CD14-positive monocyte (primary cell): ENCODE measurements at regions not wholly inside any gene's neighbourhood (a gene's known extent, or its start where the extent isn't known, plus 50 kb on each side); places are given as distances from the start of the nearest gene placed in this dataset.

ENCODE experiments used
- DNase-seq, 3 donors: peaks; one replicate each; pipeline ENCODE4 v3.0.0-alpha.2; 2011 to 2022
- H2AFZ ChIP-seq: 2 replicates; pipeline ENCODE4 v1.6.0; 2012; ENCODE audit warnings: mild to moderate bottlenecking, low read depth, low read length, inconsistent platforms; ENCODE audit not compliant: insufficient read depth, poor library complexity, severe bottlenecking
- H3K27ac ChIP-seq, 2 donors: 1 replicate in 1 of 2; 2 replicates in 1 of 2; pipeline ENCODE4 v1.5.1; 2012 to 2013; ENCODE audit warnings: low read length in 2 of 2, control low read depth in 1 of 2, inconsistent platforms in 1 of 2, low read depth in 1 of 2, mild to moderate bottlenecking in 1 of 2
- H3K27me3 ChIP-seq, 2 donors: one replicate each; pipeline versions ENCODE4 v1.6.0 to v1.6.1; 2011 to 2013; ENCODE audit warnings: low read length in 2 of 2; ENCODE audit not compliant: control insufficient read depth in 2 of 2, insufficient read depth in 2 of 2
- H3K36me3 ChIP-seq, 2 donors: replicated peaks in 1 of 2; 1 replicate in 1 of 2; 2 replicates in 1 of 2; pipeline versions ENCODE4 v1.5.1 to v1.6.1; 2012 to 2013; ENCODE audit warnings: low read length in 2 of 2, control low read depth in 1 of 2, inconsistent platforms in 1 of 2, mild to moderate bottlenecking in 1 of 2; ENCODE audit not compliant: insufficient read depth in 2 of 2, control insufficient read depth in 1 of 2
- H3K4me1 ChIP-seq, 2 donors: 1 replicate in 1 of 2; 2 replicates in 1 of 2; pipeline versions ENCODE4 v1.5.1 to v1.6.1; 2012 to 2013; ENCODE audit warnings: low read length in 2 of 2, control low read depth in 1 of 2, inconsistent platforms in 1 of 2, mild to moderate bottlenecking in 1 of 2, moderate library complexity in 1 of 2; ENCODE audit not compliant: insufficient read depth in 2 of 2, control insufficient read depth in 1 of 2
- H3K4me2 ChIP-seq: replicated peaks from 2 replicates; pipeline ENCODE3; 2012; ENCODE audit warnings: low read length, moderate library complexity, mild to moderate bottlenecking; ENCODE audit not compliant: poor library complexity, severe bottlenecking; ENCODE audit errors: extremely low read depth
- H3K4me3 ChIP-seq, 3 experiments: fragments of 200-600 bp in 1 of 3; sonication (generic) in 1 of 3; replicated peaks in 1 of 3; 1 replicate in 2 of 3; 2 replicates in 1 of 3; pipeline ENCODE4 v1.5.1; 2011 to 2013; ENCODE audit warnings: low read length in 3 of 3, mild to moderate bottlenecking in 3 of 3, control low read depth in 2 of 3, low read depth in 2 of 3, inconsistent platforms in 1 of 3, moderate library complexity in 1 of 3
- H3K79me2 ChIP-seq: 2 replicates; pipeline ENCODE4 v1.6.0; 2012; ENCODE audit warnings: mild to moderate bottlenecking, control low read depth, inconsistent platforms, low read length, moderate library complexity; ENCODE audit not compliant: insufficient read depth
- H3K9ac ChIP-seq: 2 replicates; pipeline ENCODE4 v1.6.0; 2017; ENCODE audit warnings: low read length, mild to moderate bottlenecking; ENCODE audit not compliant: insufficient read depth, poor library complexity, severe bottlenecking
- H3K9me3 ChIP-seq, 2 donors: replicated peaks in 1 of 2; 1 replicate in 1 of 2; 2 replicates in 1 of 2; pipeline versions ENCODE4 v1.5.1 to v1.6.1; 2012 to 2013; ENCODE audit warnings: low read length in 2 of 2, control low read depth in 1 of 2; ENCODE audit not compliant: control insufficient read depth in 1 of 2, insufficient read depth in 1 of 2
- H4K20me1 ChIP-seq: 2 replicates; pipeline ENCODE4 v1.6.0; 2012; ENCODE audit warnings: mild to moderate bottlenecking, low read length, control low read depth, moderate library complexity; ENCODE audit not compliant: insufficient read depth
- H3K27ac Mint-ChIP-seq, 7 donors: one replicate each; pipeline ENCODE4 v1.8.0; 2020; ENCODE audit warnings: mild to moderate bottlenecking in 7 of 7, mixed read lengths in 7 of 7, moderate library complexity in 6 of 7, inconsistent platforms in 2 of 7
- H3K27me3 Mint-ChIP-seq, 3 donors: one replicate each; pipeline ENCODE4 v1.8.0; 2021 to 2022; ENCODE audit warnings: low read depth in 3 of 3, mild to moderate bottlenecking in 3 of 3, mixed read lengths in 3 of 3, moderate library complexity in 3 of 3, inconsistent platforms in 1 of 3
- H3K36me3 Mint-ChIP-seq, 2 donors: one replicate each; pipeline ENCODE4 v1.8.0; 2020; ENCODE audit warnings: mixed read lengths in 2 of 2, inconsistent platforms in 1 of 2, mild to moderate bottlenecking in 1 of 2
- H3K4me1 Mint-ChIP-seq: one replicate; pipeline ENCODE4 v1.8.0; 2020; ENCODE audit warnings: mild to moderate bottlenecking, mixed read lengths
- H3K4me3 Mint-ChIP-seq, 2 donors: one replicate each; pipeline ENCODE4 v1.8.0; 2020; ENCODE audit warnings: mild to moderate bottlenecking in 2 of 2, mixed read lengths in 2 of 2, moderate library complexity in 1 of 2
- H3K9me3 Mint-ChIP-seq, 7 donors: one replicate each; pipeline ENCODE4 v1.8.0; 2020 to 2022; ENCODE audit warnings: mixed read lengths in 7 of 7, mild to moderate bottlenecking in 6 of 7, moderate library complexity in 6 of 7, inconsistent platforms in 2 of 7
- WGBS: methylation state at CpG from one replicate; pipeline ENCODE4 v1.1.5; 2013; ENCODE audit warnings: missing lambda C conversion rate; ENCODE audit not compliant: insufficient coverage; 5-methylcytosine and 5-hydroxymethylcytosine counted together
- intact Hi-C, 2 donors: fragments of 100-400 bp; cut with micrococcal nuclease; formaldehyde crosslinking; loops; one replicate each; pipeline versions ENCODE4 v1.15.0 to v1.15.1; 2023
- TF ChIP-seq, protein P1 (sequence below): fragments of 200-600 bp; IDR thresholded peaks from one replicate; pipeline ENCODE4 v1.8.0; 2022; ENCODE audit warnings: antibody characterized with exemption, mild to moderate bottlenecking

GRCh38 chr10:56583316-56583715, 222.3 kb upstream of the ZWINT start:
- H3K27ac Mint-ChIP-seq: no peak overlapping the region

GRCh38 chr10:56567580-56567979, 206.5 kb upstream of the ZWINT start:
- intact Hi-C loops: no loop called here
- TF ChIP-seq, protein P1, sequence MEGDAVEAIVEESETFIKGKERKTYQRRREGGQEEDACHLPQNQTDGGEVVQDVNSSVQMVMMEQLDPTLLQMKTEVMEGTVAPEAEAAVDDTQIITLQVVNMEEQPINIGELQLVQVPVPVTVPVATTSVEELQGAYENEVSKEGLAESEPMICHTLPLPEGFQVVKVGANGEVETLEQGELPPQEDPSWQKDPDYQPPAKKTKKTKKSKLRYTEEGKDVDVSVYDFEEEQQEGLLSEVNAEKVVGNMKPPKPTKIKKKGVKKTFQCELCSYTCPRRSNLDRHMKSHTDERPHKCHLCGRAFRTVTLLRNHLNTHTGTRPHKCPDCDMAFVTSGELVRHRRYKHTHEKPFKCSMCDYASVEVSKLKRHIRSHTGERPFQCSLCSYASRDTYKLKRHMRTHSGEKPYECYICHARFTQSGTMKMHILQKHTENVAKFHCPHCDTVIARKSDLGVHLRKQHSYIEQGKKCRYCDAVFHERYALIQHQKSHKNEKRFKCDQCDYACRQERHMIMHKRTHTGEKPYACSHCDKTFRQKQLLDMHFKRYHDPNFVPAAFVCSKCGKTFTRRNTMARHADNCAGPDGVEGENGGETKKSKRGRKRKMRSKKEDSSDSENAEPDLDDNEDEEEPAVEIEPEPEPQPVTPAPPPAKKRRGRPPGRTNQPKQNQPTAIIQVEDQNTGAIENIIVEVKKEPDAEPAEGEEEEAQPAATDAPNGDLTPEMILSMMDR: no peak
- WGBS: no CpG with 5 or more reads among the region's 1 CpG
- Histone ChIP-seq H3K27me3 (no peaks in the 10 kb centered on the region), H3K9me3 (peaks cover 7 to 8% of the 10 kb centered on the region in 2 donors), H3K4me2 (no peak overlapping the region), H3K36me3 (no peaks in the 10 kb centered on the region), H3K27ac (no peak overlapping the region), H3K9ac (no peak overlapping the region), H3K4me1 (no peaks in the 10 kb centered on the region), H3K4me3 (no peak overlapping the region), H4K20me1 (no peaks in the 10 kb centered on the region), H2AFZ (no peak overlapping the region), H3K79me2 (no peaks in the 10 kb centered on the region)
- Mint-ChIP-seq H3K4me1 (no peaks in the 10 kb centered on the region), H3K36me3 (no peaks in the 10 kb centered on the region), H3K27ac (no peak overlapping the region), H3K9me3 (peaks cover 3 to 18% (median 7%) of the 10 kb centered on the region in 7 donors), H3K4me3 (no peak overlapping the region), H3K27me3 (peaks cover 0 to 1% (median 0%) of the 10 kb centered on the region in 3 donors)
- no peak for DNase-seq

More at GRCh38 chr10:56583316-56583715, 222.3 kb upstream of the ZWINT start:
- Histone ChIP-seq H2AFZ (no peak overlapping the region), H3K79me2 (no peaks in the 10 kb centered on the region), H3K4me3 (no peak overlapping the region), H4K20me1 (no peaks in the 10 kb centered on the region), H3K36me3 (no peaks in the 10 kb centered on the region), H3K27ac (no peak overlapping the region), H3K27me3 (no peaks in the 10 kb centered on the region), H3K9me3 (peaks cover 0 to 3% of the 10 kb centered on the region in 2 donors), H3K4me1 (no peaks in the 10 kb centered on the region), H3K9ac (no peak overlapping the region), H3K4me2 (no peak overlapping the region)
- no peak for DNase-seq
- Mint-ChIP-seq H3K27me3 (no peaks in the 10 kb centered on the region), H3K4me1 (no peaks in the 10 kb centered on the region), H3K36me3 (no peaks in the 10 kb centered on the region), H3K9me3 (peaks cover 0 to 2% (median 1%) of the 10 kb centered on the region in 7 donors), H3K4me3 (no peak overlapping the region)
- intact Hi-C loops: no loop called here
- TF ChIP-seq, protein P1: no peak
- WGBS: no CpG with 5 or more reads among the region's 1 CpG
